HepG2 (cell line): ENCODE measurements at regions not wholly inside any gene's neighbourhood (a gene's known extent, or its start where the extent isn't known, plus 50 kb on each side); places are given as distances from the start of the nearest gene placed in this dataset.

Source experiments
- ATAC-seq: fragments of 200-7000 bp; cut with Tn5 transposase; 3 replicates; pipeline ENCODE4 v1.9.1; 2020; ENCODE audit warnings: mild to moderate bottlenecking, moderate library complexity
- BruUV-seq: library from RNA; stranded (reverse); fragments of 400-500 nt; replicated peaks from 2 replicates; lab custom pipeline; 2021; lab: Mats Ljungman, UMichigan
- CTCF ChIA-PET: fragments of 300-600 bp; formaldehyde crosslinking; extraction: SDS; loops from one replicate; lab custom pipeline; 2021; ENCODE audit warnings: low total read pairs, inconsistent platforms, low intra/inter-chr PET ratio; lab: Yijun Ruan, JAX
- POLR2A ChIA-PET: fragments of 350-600 bp; sonication (Branson Sonifier 250); formaldehyde crosslinking; loops from one replicate; lab custom pipeline; 2020; ENCODE audit warnings: antibody characterized with exemption, inconsistent platforms; lab: Yijun Ruan, JAX
- DNase-seq: peaks from one replicate; pipeline ENCODE4 v3.0.0-alpha.2; 2015; ENCODE audit warnings: low spot score
- FAIRE-seq: peaks from 3 replicates; lab custom pipeline; 2011; peaks lifted over from hg19 to GRCh38; lab: Jason Lieb, UNC
- H2AFZ ChIP-seq: one replicate; pipeline ENCODE4 v1.6.1; 2011; ENCODE audit warnings: low read length, inconsistent platforms
- H3K27ac ChIP-seq: fragments of 300-600 bp; 3 replicates; pipeline ENCODE4 v1.8.0; 2011; ENCODE audit warnings: mixed run types, mild to moderate bottlenecking, mixed read lengths, low read length, inconsistent platforms; ENCODE audit not compliant: insufficient read depth; ENCODE audit errors: extremely low read length
- H3K27me3 ChIP-seq, 2 experiments: fragments of 200-600 bp in 1 of 2; 2 replicates in 1 of 2; 3 replicates in 1 of 2; pipeline versions ENCODE4 v1.6.0 to v1.8.0; 2011; ENCODE audit warnings: low read length in 2 of 2, mild to moderate bottlenecking in 2 of 2, moderate library complexity in 2 of 2, inconsistent platforms in 1 of 2; ENCODE audit not compliant: insufficient read depth in 2 of 2, control insufficient read depth in 1 of 2
- H3K36me3 ChIP-seq, 2 experiments: fragments of 200-600 bp in 1 of 2; replicated peaks in 1 of 2; 2 replicates in 1 of 2; 3 replicates in 1 of 2; pipeline versions ENCODE4 v1.5.1 to v1.8.0; 2011; ENCODE audit warnings: low read length in 2 of 2, inconsistent platforms in 1 of 2; ENCODE audit not compliant: insufficient read depth in 2 of 2, control insufficient read depth in 1 of 2
- H3K4me1 ChIP-seq: 2 replicates; pipeline ENCODE4 v1.5.1; 2012; ENCODE audit warnings: low read length, inconsistent platforms; ENCODE audit not compliant: insufficient read depth
- H3K4me2 ChIP-seq: 2 replicates; pipeline ENCODE4 v1.6.0; 2011; ENCODE audit warnings: low read depth, low read length, inconsistent platforms
- H3K4me3 ChIP-seq, 3 experiments: fragments of 200-600 bp in 1 of 3; sonication (generic), shearing (Covaris generic) in 1 of 3; replicated peaks in 1 of 3; 2 replicates each; pipeline ENCODE4 v1.5.1; 2011 to 2016; ENCODE audit warnings: low read length in 3 of 3, inconsistent platforms in 2 of 3, low read depth in 2 of 3, mild to moderate bottlenecking in 2 of 3, control low read depth in 1 of 3, mixed read lengths in 1 of 3; ENCODE audit not compliant: insufficient read depth in 1 of 3
- H3K79me2 ChIP-seq: one replicate; pipeline ENCODE4 v1.6.1; 2011; ENCODE audit warnings: low read length, inconsistent platforms; ENCODE audit not compliant: insufficient read depth
- H3K9ac ChIP-seq: 2 replicates; pipeline ENCODE4 v1.6.0; 2011; ENCODE audit warnings: mild to moderate bottlenecking, low read depth, low read length, inconsistent platforms; ENCODE audit not compliant: insufficient read depth
- H3K9me3 ChIP-seq: 2 replicates; pipeline ENCODE4 v1.5.1; 2012; ENCODE audit warnings: mild to moderate bottlenecking, low read length
- H4K20me1 ChIP-seq: 2 replicates; pipeline ENCODE4 v1.6.0; 2011; ENCODE audit warnings: inconsistent platforms, mild to moderate bottlenecking, low read length, moderate library complexity; ENCODE audit not compliant: insufficient read depth
- BHLHE40 ChIP-seq: IDR thresholded peaks from 2 replicates; pipeline ENCODE4 v1.6.1; 2011; ENCODE audit warnings: low read length, improper control_type of control experiment
- ETV6 ChIP-seq: sonication (generic); formaldehyde crosslinking; conservative IDR thresholded peaks from 2 replicates; pipeline ENCODE4 v1.4.0; 2020; ENCODE audit warnings: missing genetic modification reagents
- GLI4 ChIP-seq: sonication (generic); formaldehyde crosslinking; IDR thresholded peaks from 2 replicates; pipeline ENCODE4 v1.5.1; 2020; ENCODE audit warnings: missing genetic modification reagents, mild to moderate bottlenecking, moderate library complexity, borderline replicate concordance
- IRX3 ChIP-seq: sonication (generic); formaldehyde crosslinking; IDR thresholded peaks from 2 replicates; pipeline ENCODE4 v1.8.1; 2023; ENCODE audit warnings: mild to moderate bottlenecking, low read depth, missing genetic modification reagents, borderline replicate concordance
- KLF9 ChIP-seq: IDR thresholded peaks from 2 replicates; pipeline ENCODE4 v1.6.1; 2016; ENCODE audit warnings: low read depth
- MTF1 ChIP-seq: sonication (generic); formaldehyde crosslinking; IDR thresholded peaks from 2 replicates; pipeline ENCODE4 v1.5.0; 2020; ENCODE audit warnings: missing genetic modification reagents
- RAD51 ChIP-seq: fragments of 450-650 bp; IDR thresholded peaks from 2 replicates; pipeline ENCODE4 v1.6.1; 2016; ENCODE audit warnings: borderline replicate concordance
- RFX3 ChIP-seq: IDR thresholded peaks from 2 replicates; pipeline ENCODE4 v1.6.1; 2016; ENCODE audit warnings: missing biosample characterization, missing genetic modification reagents
- SOX5 ChIP-seq: IDR thresholded peaks from 2 replicates; pipeline ENCODE4 v1.6.1; 2016; ENCODE audit warnings: borderline replicate concordance
- ZNF430 ChIP-seq: sonication (generic); formaldehyde crosslinking; IDR thresholded peaks from 2 replicates; pipeline ENCODE4 v1.9.0; 2021; ENCODE audit warnings: mild to moderate bottlenecking, missing genetic modification reagents
- WGBS: methylation state at CpG from one replicate; pipeline ENCODE4 v1.1.6; 2017; ENCODE audit warnings: low lambda C conversion rate; 5-methylcytosine and 5-hydroxymethylcytosine counted together
- in situ Hi-C: cut with HindIII; loops from 2 replicates; pipeline ENCODE4 v1.10.0; 2017; ENCODE audit warnings: low pct_unique_long_range_greater_than_20kb; ENCODE audit not compliant: extremely low pct_ligation_motif_present
- intact Hi-C: fragments of 100-400 bp; cut with micrococcal nuclease; formaldehyde crosslinking; loops from one replicate; pipeline ENCODE4 v1.10.0; 2022; ENCODE audit not compliant: unreplicated experiment
- TF ChIP-seq, protein P1 (sequence below): IDR thresholded peaks from 2 replicates; pipeline ENCODE4 v1.6.1; 2016; ENCODE audit warnings: missing compliant biosample characterization, missing genetic modification reagents, borderline replicate concordance
- TF ChIP-seq, protein P2 (sequence below): sonication (generic); formaldehyde crosslinking; IDR thresholded peaks from 2 replicates; pipeline ENCODE4 v1.8.1; 2023; ENCODE audit warnings: mild to moderate bottlenecking, missing genetic modification reagents, borderline replicate concordance
- TF ChIP-seq, protein P3 (sequence below): IDR thresholded peaks from 2 replicates; pipeline ENCODE4 v1.6.1; 2016; ENCODE audit warnings: missing compliant biosample characterization, missing genetic modification reagents, borderline replicate concordance
- TF ChIP-seq, protein P4 (sequence below): sonication (generic); formaldehyde crosslinking; IDR thresholded peaks from 2 replicates; pipeline ENCODE4 v1.5.0; 2020; ENCODE audit warnings: mild to moderate bottlenecking, missing genetic modification reagents
- TF ChIP-seq, protein P5 (sequence below): sonication (generic); formaldehyde crosslinking; IDR thresholded peaks from 2 replicates; pipeline ENCODE4 v1.4.0; 2020; ENCODE audit warnings: missing genetic modification reagents, borderline replicate concordance
- TF ChIP-seq, protein P6 (sequence below): sonication (generic); formaldehyde crosslinking; IDR thresholded peaks from 2 replicates; pipeline ENCODE4 v1.4.0; 2020; ENCODE audit warnings: missing genetic modification reagents

DNA sequence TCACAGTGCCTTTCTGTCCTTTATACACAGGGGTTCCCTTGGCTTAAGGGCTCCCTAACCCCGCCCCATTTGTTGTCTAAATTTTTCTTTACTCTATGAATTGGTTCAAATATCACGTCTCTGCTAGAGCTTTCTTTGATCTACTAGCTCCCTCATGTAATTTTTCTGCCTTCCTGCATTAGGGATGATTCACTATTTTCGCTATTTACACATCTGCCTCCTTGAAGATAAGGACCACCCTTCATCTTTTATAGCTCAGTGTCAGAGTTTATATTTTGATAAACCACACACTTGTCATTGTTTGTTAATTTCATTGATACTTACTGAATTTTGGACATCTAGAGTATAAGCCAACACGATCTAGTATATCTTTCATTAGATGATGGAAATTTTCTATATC is 169.2 kb downstream of the LPIN1 start:
- no peak for FAIRE-seq
- Histone ChIP-seq H4K20me1 (no peaks in the 10 kb centered on the region), H3K79me2 (no peaks in the 10 kb centered on the region), H3K27ac (no peak overlapping the region), H3K9me3 (0 out of 2 replicates have a peak, but pooled peaks cover 3% of the 10 kb centered on the region), H3K9ac (no peak overlapping the region), H2AFZ (no peak overlapping the region), H3K27me3 (no peaks in the 10 kb centered on the region; a peak in 2 of 5 replicates), H3K4me1 (no peaks in the 10 kb centered on the region), H3K4me2 (no peak overlapping the region), H3K36me3 (no peaks in the 10 kb centered on the region), H3K4me3 (no peak overlapping the region)
- ATAC-seq: no peak
- WGBS: 4% methylated on average over 4 of the region's 4 CpGs
- ChIA-PET POLR2A (no interaction called here), CTCF (no interaction called here)
- in situ Hi-C loops: no loop called here
- BruUV-seq: no TSS peak
- intact Hi-C loops: no loop called here
- TF ChIP-seq, protein P1, sequence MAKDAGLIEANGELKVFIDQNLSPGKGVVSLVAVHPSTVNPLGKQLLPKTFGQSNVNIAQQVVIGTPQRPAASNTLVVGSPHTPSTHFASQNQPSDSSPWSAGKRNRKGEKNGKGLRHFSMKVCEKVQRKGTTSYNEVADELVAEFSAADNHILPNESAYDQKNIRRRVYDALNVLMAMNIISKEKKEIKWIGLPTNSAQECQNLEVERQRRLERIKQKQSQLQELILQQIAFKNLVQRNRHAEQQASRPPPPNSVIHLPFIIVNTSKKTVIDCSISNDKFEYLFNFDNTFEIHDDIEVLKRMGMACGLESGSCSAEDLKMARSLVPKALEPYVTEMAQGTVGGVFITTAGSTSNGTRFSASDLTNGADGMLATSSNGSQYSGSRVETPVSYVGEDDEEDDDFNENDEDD (CRISPR knock-in tag): no peak
- no peak for TF ChIP-seq RFX3
- TF ChIP-seq SOX5: no peak
- TF ChIP-seq BHLHE40: no peak
- TF ChIP-seq, protein P2, sequence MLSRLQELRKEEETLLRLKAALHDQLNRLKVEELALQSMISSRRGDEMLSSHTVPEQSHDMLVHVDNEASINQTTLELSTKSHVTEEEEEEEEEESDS (CRISPR knock-in tag): no peak
- TF ChIP-seq, protein P3, sequence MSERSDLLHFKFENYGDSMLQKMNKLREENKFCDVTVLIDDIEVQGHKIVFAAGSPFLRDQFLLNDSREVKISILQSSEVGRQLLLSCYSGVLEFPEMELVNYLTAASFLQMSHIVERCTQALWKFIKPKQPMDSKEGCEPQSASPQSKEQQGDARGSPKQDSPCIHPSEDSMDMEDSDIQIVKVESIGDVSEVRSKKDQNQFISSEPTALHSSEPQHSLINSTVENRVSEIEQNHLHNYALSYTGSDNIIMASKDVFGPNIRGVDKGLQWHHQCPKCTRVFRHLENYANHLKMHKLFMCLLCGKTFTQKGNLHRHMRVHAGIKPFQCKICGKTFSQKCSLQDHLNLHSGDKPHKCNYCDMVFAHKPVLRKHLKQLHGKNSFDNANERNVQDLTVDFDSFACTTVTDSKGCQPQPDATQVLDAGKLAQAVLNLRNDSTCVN (CRISPR knock-in tag): no peak
- no peak for TF ChIP-seq KLF9
- TF ChIP-seq MTF1: no peak
- TF ChIP-seq, protein P4, sequence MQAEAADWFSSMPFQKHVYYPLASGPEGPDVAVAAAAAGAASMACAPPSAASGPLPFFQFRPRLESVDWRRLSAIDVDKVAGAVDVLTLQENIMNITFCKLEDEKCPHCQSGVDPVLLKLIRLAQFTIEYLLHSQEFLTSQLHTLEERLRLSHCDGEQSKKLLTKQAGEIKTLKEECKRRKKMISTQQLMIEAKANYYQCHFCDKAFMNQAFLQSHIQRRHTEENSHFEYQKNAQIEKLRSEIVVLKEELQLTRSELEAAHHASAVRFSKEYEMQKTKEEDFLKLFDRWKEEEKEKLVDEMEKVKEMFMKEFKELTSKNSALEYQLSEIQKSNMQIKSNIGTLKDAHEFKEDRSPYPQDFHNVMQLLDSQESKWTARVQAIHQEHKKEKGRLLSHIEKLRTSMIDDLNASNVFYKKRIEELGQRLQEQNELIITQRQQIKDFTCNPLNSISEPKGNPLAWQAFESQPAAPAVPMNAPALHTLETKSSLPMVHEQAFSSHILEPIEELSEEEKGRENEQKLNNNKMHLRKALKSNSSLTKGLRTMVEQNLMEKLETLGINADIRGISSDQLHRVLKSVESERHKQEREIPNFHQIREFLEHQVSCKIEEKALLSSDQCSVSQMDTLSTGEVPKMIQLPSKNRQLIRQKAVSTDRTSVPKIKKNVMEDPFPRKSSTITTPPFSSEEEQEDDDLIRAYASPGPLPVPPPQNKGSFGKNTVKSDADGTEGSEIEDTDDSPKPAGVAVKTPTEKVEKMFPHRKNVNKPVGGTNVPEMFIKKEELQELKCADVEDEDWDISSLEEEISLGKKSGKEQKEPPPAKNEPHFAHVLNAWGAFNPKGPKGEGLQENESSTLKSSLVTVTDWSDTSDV (CRISPR knock-in tag): no peak
- no peak for TF ChIP-seq IRX3 (CRISPR knock-in tag)
- TF ChIP-seq, protein P5, sequence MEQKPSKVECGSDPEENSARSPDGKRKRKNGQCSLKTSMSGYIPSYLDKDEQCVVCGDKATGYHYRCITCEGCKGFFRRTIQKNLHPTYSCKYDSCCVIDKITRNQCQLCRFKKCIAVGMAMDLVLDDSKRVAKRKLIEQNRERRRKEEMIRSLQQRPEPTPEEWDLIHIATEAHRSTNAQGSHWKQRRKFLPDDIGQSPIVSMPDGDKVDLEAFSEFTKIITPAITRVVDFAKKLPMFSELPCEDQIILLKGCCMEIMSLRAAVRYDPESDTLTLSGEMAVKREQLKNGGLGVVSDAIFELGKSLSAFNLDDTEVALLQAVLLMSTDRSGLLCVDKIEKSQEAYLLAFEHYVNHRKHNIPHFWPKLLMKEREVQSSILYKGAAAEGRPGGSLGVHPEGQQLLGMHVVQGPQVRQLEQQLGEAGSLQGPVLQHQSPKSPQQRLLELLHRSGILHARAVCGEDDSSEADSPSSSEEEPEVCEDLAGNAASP (CRISPR knock-in tag): no peak
- TF ChIP-seq RAD51: no peak
- TF ChIP-seq ETV6 (CRISPR knock-in tag): no peak
- no peak for TF ChIP-seq GLI4 (CRISPR knock-in tag)
- no peak for TF ChIP-seq ZNF430 (CRISPR knock-in tag)
- TF ChIP-seq, protein P6, sequence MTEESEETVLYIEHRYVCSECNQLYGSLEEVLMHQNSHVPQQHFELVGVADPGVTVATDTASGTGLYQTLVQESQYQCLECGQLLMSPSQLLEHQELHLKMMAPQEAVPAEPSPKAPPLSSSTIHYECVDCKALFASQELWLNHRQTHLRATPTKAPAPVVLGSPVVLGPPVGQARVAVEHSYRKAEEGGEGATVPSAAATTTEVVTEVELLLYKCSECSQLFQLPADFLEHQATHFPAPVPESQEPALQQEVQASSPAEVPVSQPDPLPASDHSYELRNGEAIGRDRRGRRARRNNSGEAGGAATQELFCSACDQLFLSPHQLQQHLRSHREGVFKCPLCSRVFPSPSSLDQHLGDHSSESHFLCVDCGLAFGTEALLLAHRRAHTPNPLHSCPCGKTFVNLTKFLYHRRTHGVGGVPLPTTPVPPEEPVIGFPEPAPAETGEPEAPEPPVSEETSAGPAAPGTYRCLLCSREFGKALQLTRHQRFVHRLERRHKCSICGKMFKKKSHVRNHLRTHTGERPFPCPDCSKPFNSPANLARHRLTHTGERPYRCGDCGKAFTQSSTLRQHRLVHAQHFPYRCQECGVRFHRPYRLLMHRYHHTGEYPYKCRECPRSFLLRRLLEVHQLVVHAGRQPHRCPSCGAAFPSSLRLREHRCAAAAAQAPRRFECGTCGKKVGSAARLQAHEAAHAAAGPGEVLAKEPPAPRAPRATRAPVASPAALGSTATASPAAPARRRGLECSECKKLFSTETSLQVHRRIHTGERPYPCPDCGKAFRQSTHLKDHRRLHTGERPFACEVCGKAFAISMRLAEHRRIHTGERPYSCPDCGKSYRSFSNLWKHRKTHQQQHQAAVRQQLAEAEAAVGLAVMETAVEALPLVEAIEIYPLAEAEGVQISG: no peak
- no peak for DNase-seq
